H1 (cell line): ENCODE measurements at regions not wholly inside any gene's neighbourhood (a gene's known extent, or its start where the extent isn't known, plus 50 kb on each side); places are given as distances from the start of the nearest gene placed in this dataset.

Experiments used
- POLR2AphosphoS5 ChIP-seq: IDR thresholded peaks from 2 replicates; pipeline ENCODE4 v1.6.1; 2011; ENCODE audit warnings: low read depth, low read length
- RNF2 ChIP-seq: fragments of 200-900, 300-1000 bp; sonication (generic); IDR thresholded peaks from 2 replicates; pipeline ENCODE4 v1.7.1; 2016; ENCODE audit warnings: borderline replicate concordance, low read depth, mild to moderate bottlenecking, antibody characterized with exemption, low read length; ENCODE audit not compliant: poor library complexity, severe bottlenecking; ENCODE audit errors: missing control alignments
- TF ChIP-seq, protein P1 (sequence below), 3 experiments: IDR thresholded peaks; 1 replicate in 2 of 3; 2 replicates in 1 of 3; pipeline versions ENCODE4 v1.5.1 to v1.6.1; 2011; ENCODE audit warnings: low read length in 3 of 3, mild to moderate bottlenecking in 3 of 3, inconsistent platforms in 2 of 3, low read depth in 1 of 3, moderate library complexity in 1 of 3; ENCODE audit not compliant: insufficient read depth in 1 of 3; ENCODE audit errors: control extremely low read depth in 1 of 3

DNA sequence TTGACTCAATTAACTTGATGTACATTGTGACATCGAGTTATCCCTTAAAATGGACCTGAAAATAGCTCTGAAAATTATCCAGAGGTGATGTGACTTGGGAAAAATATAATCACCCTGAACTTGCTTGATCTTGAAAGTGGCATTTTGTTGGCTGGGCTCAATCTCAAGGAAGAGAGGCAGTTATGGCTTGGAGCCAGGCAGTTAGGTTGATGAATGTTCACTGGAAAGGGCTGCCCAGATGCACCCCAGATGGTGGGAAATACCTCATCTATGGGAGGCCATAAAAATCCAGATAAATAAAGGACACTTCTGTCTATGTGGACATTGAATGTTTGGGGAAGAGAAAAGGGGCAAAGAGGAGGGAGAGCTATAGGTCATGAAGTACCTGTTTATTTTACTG lies 55.7 kb upstream of the OR5AN1 start (continued):
- TF ChIP-seq RNF2 (no peak), POLR2AphosphoS5 (no peak)
- TF ChIP-seq, protein P1, sequence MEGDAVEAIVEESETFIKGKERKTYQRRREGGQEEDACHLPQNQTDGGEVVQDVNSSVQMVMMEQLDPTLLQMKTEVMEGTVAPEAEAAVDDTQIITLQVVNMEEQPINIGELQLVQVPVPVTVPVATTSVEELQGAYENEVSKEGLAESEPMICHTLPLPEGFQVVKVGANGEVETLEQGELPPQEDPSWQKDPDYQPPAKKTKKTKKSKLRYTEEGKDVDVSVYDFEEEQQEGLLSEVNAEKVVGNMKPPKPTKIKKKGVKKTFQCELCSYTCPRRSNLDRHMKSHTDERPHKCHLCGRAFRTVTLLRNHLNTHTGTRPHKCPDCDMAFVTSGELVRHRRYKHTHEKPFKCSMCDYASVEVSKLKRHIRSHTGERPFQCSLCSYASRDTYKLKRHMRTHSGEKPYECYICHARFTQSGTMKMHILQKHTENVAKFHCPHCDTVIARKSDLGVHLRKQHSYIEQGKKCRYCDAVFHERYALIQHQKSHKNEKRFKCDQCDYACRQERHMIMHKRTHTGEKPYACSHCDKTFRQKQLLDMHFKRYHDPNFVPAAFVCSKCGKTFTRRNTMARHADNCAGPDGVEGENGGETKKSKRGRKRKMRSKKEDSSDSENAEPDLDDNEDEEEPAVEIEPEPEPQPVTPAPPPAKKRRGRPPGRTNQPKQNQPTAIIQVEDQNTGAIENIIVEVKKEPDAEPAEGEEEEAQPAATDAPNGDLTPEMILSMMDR (IDR thresholded peaks at IDR 0.05; ENCODE audit: control extremely low read depth in 1 of 3, insufficient read depth in 1 of 3, low read depth in 1 of 3, low read length in 3 of 3) = no peak
